Stimulated activated CD4-positive, alpha-beta T cell treated with anti-CD3 and anti-CD28 coated beads, TNF-alpha, amount 100 ng/mL, for 48 hours (primary cell): ENCODE measurements at regions not wholly inside any gene's neighbourhood (a gene's known extent, or its start where the extent isn't known, plus 50 kb on each side); places are given as distances from the start of the nearest gene placed in this dataset.

Source experiments
- DNase-seq, 3 donors: peaks; one replicate each; pipeline ENCODE4 v3.0.0-alpha.2; 2020; ENCODE audit warnings: low read depth in 3 of 3

DNA sequence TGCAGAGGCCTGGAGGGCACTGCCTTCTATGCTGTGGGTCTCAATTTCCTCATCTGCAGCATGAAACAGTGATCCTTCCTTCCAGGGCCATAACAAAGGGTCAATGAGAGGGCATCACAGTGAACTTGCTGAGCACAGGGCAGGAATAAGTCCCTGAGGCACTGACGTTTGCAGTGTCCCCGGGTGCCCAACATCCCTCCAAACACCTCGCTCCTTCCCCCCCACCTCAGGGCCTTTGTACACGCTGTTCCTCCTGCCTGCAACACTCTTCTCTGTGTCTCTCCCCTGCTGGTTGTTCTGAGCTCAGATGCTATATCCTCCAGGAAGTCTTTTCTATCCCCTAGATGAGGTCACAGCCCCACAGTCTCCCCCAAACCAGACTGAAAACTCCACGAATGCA is 59.7 kb upstream of the TCF20 start:
- DNase-seq, result no peak

DNA sequence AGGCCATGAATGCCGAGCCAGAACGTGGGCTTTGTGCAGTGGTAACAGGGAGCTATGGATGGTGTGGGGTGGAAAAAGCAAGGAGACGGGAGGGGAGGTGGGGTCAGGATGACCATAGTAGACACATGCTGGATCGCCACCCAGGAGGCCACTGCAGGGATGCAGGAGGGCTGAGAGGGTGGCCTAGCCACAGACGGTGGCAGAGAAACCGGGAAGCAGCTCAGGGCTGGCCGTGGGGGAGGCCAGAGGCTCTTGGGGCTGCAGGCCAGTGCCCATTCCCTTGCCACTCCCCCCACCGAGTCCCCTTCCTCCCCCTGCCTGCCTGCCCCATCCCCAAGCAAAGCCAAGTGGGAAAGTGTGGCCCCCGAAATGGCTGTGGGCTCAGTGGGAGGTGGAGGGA is 59.1 kb upstream of the TCF20 start:
- no peak for DNase-seq

DNA sequence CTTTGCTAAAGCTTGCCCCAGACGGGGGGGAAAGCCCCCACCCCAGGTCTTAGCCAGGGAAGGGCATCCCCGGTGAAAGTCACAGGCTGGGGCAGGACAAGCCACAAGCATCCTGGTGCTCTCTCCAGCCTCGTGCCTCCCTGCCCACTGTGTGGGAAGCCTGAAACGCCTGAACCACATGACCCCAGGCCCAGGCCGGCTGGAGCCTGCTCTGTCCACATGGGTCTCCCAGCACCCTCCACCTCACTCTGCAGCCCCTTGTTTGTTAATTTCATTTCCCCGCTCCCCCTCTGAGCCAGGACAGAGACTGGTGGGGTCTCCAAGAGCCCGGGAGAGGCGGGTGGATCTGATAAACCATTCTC is 58.3 kb upstream of the TCF20 start:
- no peak for DNase-seq

DNA sequence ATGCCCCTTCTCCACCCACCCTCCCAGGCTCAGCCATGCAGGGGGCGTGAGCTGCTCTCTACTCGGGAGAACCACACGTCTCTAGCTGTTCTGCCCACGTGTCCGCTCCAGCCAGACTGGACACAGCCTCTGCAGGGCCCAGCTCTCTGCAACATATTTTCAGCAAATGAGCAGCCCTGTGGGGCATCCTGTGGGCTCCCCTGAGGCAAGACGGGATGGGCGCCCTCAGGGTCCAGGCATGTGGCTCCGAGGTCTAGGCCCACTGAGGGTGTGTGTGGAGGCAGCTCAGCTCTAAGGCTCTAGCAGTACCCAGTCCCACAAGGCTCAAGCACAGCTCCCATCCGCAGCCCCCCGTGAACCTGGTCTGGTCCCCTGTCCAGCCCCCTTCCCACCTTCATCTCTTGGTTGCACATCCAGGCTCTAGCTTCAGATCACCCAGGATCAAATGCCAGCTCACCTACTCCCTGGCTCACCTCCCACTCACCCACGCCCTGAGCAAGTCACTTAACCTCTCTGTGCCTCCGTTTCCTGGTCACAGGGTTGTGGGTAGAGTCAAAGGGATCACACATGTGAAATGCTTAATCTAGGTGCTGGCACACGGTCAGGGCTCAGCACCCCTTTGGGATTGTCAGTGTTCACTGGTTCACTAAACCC is 57.8 kb upstream of the TCF20 start:
- peak in 2 of 3 donors; percentile 26 to 30 for DNase-seq

DNA sequence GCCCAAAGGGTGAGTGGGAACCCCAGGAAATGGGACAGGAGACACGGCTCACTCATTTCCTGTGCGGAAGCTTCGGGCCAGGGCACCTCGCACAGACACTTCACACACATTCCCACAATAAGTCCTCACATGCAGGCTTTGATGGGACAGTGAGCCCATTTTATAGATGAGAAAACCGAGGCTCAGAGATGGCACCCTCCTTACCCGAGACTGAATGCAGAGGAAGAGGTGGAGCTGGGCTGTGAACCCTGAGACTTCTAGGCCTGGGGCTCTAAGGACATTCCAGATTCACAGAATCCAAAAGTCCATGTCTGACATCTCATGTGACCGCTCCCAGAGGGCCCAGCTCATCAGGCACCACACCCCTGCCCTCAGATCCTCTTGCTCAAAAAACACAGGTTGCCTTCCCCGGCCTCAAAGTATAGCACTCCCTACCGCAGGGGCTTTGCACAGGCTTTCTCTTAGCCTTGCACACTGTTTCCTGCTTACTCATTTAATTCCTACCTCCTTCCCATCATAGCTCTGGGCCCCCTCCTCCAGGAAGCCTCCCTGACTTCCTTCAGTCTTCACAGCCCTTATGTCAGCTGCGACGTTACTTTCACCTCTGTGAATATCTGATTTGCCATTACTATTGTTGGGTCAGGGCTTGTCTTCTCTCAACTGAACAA is 57.1 kb upstream of the TCF20 start:
- DNase-seq, result no peak

DNA sequence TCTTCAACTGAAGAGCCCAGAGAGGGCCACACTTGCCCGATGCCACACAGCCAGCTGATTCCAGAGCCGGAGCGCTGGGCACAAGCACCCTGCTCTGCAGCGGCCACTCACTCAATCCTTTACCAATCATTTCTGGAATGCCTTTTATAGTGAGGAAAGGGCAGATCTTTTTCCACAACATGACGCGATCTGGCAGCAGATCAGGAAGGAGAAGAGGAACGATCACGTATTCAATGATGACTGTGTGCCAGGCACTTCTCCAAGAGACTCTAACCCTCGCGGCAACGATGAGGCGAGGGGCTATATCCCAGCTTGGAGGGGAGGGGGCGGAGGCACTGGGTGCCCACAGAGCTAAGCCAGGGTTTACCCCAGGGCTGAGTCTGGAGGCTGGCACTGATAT is 56.3 kb upstream of the TCF20 start:
- no peak for DNase-seq

DNA sequence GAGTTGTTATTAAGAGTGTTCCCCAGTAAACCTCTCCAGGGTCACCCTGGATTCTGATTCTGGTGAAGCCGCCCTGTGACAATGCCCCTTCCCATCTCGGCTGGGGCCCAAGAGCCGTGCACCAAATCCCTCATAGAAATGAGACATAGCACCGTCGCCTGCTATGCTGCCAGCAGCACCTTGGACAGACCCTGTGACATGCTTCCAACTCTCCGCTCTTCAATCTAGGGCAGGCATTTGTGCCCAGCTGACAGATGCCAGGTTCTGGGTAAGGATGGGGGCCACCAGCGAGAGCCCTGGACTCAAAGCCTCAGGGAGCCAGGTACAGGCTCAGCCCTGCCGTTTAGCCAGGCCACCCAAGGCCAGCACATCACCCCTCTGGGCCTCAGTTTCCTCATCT is 55.8 kb upstream of the TCF20 start:
- DNase-seq, result no peak

DNA sequence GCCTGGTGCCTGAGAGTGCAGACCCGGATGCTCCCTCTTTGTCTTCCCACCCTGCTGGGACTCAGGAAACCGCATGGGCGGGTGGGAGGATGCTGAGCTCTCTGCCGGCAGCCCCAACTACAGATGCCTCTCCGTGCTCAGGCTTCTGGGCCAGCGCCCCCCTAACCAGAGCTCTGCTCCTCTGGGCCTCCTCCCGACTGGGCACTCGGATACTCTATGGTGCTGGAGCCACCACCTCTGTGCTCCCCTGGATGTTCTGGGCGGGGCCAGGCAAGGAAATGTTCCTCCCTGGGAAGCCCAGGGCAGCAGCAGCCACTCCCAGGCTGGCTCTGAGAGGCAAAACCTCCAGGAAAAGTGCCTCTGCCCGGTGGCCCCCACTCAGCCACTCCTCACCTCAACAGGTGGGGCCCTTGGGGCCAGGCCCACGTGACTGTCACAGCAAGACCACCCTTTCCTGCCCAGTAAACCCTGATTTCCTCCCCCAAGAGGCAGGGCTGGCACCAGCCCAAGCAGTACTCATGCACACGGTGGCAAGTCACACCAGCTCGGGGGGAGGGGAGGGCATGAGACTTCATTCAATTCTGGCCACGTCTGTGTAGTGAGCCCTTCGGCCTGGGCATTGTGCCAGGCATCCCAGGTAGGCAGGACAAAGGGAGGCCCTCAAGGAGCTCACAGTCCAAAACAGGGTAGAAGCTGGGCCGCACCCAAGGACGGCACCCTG is 54.7 kb upstream of the TCF20 start:
- no peak for DNase-seq

DNA sequence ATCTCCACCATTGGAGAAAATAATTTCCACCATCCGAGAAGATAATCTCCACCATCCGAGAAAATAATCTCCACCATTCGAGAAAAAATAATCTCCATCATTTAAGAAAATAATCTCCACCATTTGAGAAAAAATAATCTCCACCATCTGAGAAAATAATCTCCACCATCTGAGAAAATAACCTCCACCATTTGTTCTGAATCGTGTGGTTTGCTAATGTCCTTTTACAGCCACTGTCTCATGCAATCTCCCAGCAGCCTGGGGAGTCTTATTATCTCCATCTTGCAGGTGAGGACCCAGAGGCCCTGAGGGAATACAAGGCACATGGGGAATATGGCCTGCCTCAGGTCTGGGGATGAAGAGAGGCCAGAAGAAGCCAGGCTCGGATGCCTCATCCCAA is 54.1 kb upstream of the TCF20 start:
- no peak for DNase-seq

DNA sequence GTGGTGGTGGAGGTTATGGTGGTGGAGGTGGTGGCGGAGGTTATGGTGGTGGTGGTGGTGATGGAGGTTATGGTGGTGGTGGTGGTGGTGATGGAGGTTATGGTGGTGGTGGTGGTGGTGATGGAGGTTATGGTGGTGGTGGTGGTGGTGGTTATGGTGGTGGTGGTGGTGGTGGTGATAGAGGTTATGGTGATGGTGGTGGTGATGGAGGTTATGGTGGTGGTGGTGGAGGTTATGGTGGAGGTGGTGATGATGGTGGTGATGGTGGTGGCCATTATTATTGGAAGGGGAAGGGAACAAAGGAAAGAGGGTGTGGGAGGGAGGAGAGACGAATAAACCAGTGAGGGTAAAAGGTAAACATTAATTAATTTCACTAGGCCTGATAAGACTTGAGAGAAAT is 53.5 kb upstream of the TCF20 start:
- DNase-seq, result no peak

DNA sequence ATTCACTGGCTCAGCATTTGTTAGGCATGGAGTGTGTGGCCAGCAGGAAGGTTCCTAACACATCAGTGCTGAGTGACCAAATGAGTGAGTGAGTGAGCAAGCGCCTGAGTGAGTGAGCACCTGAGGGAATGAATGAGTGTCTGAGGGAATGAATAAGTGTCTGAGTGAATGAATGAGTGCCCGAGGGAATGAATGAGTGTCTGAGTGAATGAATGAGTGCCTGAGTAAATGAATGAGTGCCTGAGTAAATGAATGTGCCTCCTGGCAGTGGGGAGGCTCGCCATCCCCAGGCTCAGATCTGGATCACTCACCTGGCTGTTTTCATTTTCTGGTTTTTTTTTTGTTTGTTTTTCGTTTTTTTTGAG is 52.1 kb upstream of the TCF20 start:
- DNase-seq, result no peak

DNA sequence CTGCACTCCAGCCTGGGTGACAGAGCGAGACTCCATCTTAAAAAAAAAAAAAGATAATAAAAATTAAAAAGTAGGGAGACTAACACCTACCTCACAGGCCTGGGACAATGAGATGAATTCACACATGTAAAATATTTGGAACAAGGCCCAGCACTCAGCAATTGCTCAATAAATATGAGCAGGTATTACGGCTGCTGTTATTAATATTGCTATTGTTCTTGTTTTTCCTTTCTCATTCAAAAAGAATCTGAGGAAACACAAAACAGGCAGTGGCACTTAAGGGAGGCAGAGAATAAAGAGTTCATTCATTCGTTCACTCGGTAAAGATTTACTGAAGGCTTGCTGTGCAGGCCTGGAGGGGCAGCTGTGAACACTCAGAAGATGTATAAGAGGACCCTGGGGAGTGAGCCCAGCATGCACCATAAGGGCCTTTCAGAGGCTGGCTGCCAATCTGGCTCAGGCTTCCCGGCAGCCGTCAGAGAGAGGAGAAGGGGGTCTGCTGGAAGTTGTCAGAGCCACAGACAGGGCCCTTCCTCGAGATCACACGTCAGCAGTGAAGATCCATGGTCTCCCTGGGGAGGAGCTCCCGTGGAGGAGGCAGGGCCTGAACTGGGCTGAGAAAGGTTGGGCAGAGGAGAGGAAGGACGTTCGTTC is 51.6 kb upstream of the TCF20 start:
- no peak for DNase-seq

DNA sequence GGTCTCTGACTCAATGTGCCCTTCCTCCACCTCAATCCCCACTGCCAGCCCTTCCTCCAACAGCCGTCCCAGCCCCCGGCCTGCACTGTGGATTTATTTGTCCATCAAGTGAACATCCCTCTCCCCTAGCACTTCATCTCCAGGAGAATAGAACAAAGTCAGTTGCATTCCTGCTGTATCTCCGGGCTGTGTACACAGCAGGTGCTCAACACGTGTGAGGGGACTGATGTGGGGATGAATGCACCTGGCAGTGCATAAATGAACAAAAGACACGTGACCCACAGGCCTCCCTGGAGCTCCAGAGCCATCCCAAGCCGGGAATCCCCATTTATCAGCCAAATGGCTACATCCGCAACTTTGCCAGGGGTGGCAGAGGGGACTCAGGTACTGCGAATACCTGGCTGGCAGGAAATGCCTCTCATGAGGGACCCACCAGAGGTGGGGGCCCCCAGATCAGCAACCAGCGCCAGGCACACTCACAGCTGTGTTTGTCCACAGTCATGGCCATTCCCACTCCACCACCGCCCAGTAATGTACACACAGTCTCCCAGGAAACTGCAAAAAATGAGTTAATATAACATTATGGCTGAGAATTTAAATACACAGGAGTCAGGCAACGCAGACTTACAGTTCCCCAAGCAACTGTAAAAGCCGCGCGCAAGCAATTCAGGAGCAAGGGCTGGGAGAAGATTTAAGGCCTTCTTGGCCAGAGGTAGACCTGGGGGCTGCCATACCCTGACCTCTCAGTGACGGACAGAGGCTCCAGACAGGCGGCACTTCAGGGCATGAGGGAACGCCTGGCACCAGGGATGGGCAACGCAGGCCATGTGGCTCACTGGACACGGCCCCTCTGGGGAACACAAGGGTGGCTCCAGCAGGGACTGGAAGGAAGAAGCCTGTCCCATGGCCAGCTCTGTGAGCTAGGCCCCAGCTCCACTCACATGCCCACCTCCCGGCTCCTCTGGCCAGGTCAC is 50.3 kb upstream of the TCF20 start:
- no peak for DNase-seq
